ENCODE measurements at regions not wholly inside any gene's neighbourhood (a gene's known extent, or its start where the extent isn't known, plus 50 kb on each side); places are given as distances from the start of the nearest gene placed in this dataset.

- Histone ChIP-seq H3K4me2 (replicated peaks; ENCODE audit: extremely low read depth, low read length, poor library complexity, severe bottlenecking) (no peak overlapping the region), H3K36me3 (replicated peaks in 1 of 2; ENCODE audit: control insufficient read depth in 1 of 2, insufficient read depth in 2 of 2, low read length in 2 of 2) (no peaks in the 10 kb centered on the region), H3K4me3 (replicated peaks in 1 of 3; ENCODE audit: low read depth in 2 of 3, low read length in 3 of 3) (no peak overlapping the region), H3K9ac (ENCODE audit: insufficient read depth, low read length, poor library complexity, severe bottlenecking) (no peak overlapping the region), H2AFZ (ENCODE audit: insufficient read depth, low read depth, low read length, poor library complexity, severe bottlenecking) (no peak overlapping the region), H3K27ac (ENCODE audit: low read depth in 1 of 2, low read length in 2 of 2) (no peak overlapping the region), H3K79me2 (ENCODE audit: insufficient read depth, low read length) (no peaks in the 10 kb centered on the region), H3K9me3 (replicated peaks in 1 of 2; ENCODE audit: control insufficient read depth in 1 of 2, insufficient read depth in 1 of 2, low read length in 2 of 2) (no peaks in the 10 kb centered on the region), H3K27me3 (ENCODE audit: control insufficient read depth in 2 of 2, insufficient read depth in 2 of 2, low read length in 2 of 2) (no peaks in the 10 kb centered on the region), H3K4me1 (ENCODE audit: control insufficient read depth in 1 of 2, insufficient read depth in 2 of 2, low read length in 2 of 2) (peaks cover 0 to 3% of the 10 kb centered on the region in 2 donors), H4K20me1 (ENCODE audit: insufficient read depth, low read length) (no peaks in the 10 kb centered on the region)
- H3K27ac Mint-ChIP-seq, result no peak overlapping the region
- intact Hi-C loops (cut with micrococcal nuclease), result no loop called here
- no CpG with 5 or more reads among the region's 4 CpGs for WGBS (ENCODE audit: insufficient coverage)
- TF ChIP-seq, protein P1, sequence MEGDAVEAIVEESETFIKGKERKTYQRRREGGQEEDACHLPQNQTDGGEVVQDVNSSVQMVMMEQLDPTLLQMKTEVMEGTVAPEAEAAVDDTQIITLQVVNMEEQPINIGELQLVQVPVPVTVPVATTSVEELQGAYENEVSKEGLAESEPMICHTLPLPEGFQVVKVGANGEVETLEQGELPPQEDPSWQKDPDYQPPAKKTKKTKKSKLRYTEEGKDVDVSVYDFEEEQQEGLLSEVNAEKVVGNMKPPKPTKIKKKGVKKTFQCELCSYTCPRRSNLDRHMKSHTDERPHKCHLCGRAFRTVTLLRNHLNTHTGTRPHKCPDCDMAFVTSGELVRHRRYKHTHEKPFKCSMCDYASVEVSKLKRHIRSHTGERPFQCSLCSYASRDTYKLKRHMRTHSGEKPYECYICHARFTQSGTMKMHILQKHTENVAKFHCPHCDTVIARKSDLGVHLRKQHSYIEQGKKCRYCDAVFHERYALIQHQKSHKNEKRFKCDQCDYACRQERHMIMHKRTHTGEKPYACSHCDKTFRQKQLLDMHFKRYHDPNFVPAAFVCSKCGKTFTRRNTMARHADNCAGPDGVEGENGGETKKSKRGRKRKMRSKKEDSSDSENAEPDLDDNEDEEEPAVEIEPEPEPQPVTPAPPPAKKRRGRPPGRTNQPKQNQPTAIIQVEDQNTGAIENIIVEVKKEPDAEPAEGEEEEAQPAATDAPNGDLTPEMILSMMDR (IDR thresholded peaks at IDR 0.05), result no peak
- peaks cover 0 to 3% (median 0%) of the 10 kb centered on the region in 7 donors for H3K9me3 Mint-ChIP-seq
- peaks cover 17% of the 10 kb centered on the region for H3K4me1 Mint-ChIP-seq
- no peak overlapping the region for H3K4me3 Mint-ChIP-seq
- H3K36me3 Mint-ChIP-seq, result peaks cover 36 to 49% of the 10 kb centered on the region in 2 donors
- peaks cover 0 to 4% (median 0%) of the 10 kb centered on the region in 3 donors for H3K27me3 Mint-ChIP-seq (ENCODE audit: low read depth in 3 of 3)
- DNase-seq, result no peak
These were observed 76.2 kb downstream of the RIN2 start for GRCh38 chr20:19834287-19834686.

GRCh38 chr20:19834783-19835182 is 76.7 kb downstream of the RIN2 start:
- H3K4me2 ChIP-seq (replicated peaks; ENCODE audit: extremely low read depth, low read length, poor library complexity, severe bottlenecking), result no peak overlapping the region
- H4K20me1 ChIP-seq (ENCODE audit: insufficient read depth, low read length), result no peaks in the 10 kb centered on the region
- TF ChIP-seq, protein P1 (IDR thresholded peaks at IDR 0.05), result no peak
- peaks cover 0 to 4% (median 0%) of the 10 kb centered on the region in 3 donors for H3K27me3 Mint-ChIP-seq (ENCODE audit: low read depth in 3 of 3)
- H3K4me1 ChIP-seq (ENCODE audit: control insufficient read depth in 1 of 2, insufficient read depth in 2 of 2, low read length in 2 of 2), result peaks cover 0 to 4% of the 10 kb centered on the region in 2 donors
- no peak overlapping the region for H3K27ac ChIP-seq (ENCODE audit: low read depth in 1 of 2, low read length in 2 of 2)
- H3K27me3 ChIP-seq (ENCODE audit: control insufficient read depth in 2 of 2, insufficient read depth in 2 of 2, low read length in 2 of 2), result no peaks in the 10 kb centered on the region
- no peak overlapping the region for H3K9ac ChIP-seq (ENCODE audit: insufficient read depth, low read length, poor library complexity, severe bottlenecking)
- no peak for DNase-seq
- no peaks in the 10 kb centered on the region for H3K36me3 ChIP-seq (replicated peaks in 1 of 2; ENCODE audit: control insufficient read depth in 1 of 2, insufficient read depth in 2 of 2, low read length in 2 of 2)
- no peak overlapping the region for H3K4me3 ChIP-seq (replicated peaks in 1 of 3; ENCODE audit: low read depth in 2 of 3, low read length in 3 of 3)
- peaks cover 19% of the 10 kb centered on the region for H3K4me1 Mint-ChIP-seq
- no peaks in the 10 kb centered on the region for H3K79me2 ChIP-seq (ENCODE audit: insufficient read depth, low read length)
- no peak overlapping the region for H3K27ac Mint-ChIP-seq
- H3K36me3 Mint-ChIP-seq, result peaks cover 38 to 49% of the 10 kb centered on the region in 2 donors
- intact Hi-C loops (cut with micrococcal nuclease), result no loop called here
- H3K4me3 Mint-ChIP-seq, result no peak overlapping the region
- no peaks in the 10 kb centered on the region for H3K9me3 ChIP-seq (replicated peaks in 1 of 2; ENCODE audit: control insufficient read depth in 1 of 2, insufficient read depth in 1 of 2, low read length in 2 of 2)
- 100% methylated on average over 1 of the region's 1 CpG for WGBS (ENCODE audit: insufficient coverage)
- H3K9me3 Mint-ChIP-seq, result peaks cover 0 to 3% (median 0%) of the 10 kb centered on the region in 7 donors
- H2AFZ ChIP-seq (ENCODE audit: insufficient read depth, low read depth, low read length, poor library complexity, severe bottlenecking), result no peak overlapping the region
